GM12874 (cell line): ENCODE measurements at regions not wholly inside any gene's neighbourhood (a gene's known extent, or its start where the extent isn't known, plus 50 kb on each side); places are given as distances from the start of the nearest gene placed in this dataset.

Experiments
- TF ChIP-seq, protein P1 (sequence below): IDR thresholded peaks from 2 replicates; pipeline ENCODE4 v1.5.1; 2011; ENCODE audit warnings: low read depth, mild to moderate bottlenecking, control low read depth, low read length, moderate library complexity; ENCODE audit not compliant: insufficient read depth

DNA sequence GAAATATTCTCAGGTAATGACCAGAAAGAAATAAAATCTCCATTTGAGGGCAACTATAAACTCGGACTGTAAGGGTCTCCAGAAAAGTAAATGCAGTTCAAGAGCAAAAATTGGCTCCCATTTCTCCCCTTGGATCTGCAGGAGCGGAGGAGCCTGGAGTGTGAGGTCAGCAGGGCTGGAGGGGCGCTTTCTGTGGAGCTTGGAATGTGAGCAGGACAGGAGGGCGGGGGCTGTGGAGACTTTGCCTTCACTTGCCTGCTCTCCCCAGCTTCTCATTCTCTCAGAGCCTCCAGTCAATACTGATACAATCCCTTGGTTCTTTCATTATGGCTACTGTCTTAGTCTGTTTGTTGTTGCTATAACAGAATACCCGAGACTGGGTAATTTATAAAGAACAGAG, 162.8 kb upstream of the ANKH start:
- TF ChIP-seq, protein P1, sequence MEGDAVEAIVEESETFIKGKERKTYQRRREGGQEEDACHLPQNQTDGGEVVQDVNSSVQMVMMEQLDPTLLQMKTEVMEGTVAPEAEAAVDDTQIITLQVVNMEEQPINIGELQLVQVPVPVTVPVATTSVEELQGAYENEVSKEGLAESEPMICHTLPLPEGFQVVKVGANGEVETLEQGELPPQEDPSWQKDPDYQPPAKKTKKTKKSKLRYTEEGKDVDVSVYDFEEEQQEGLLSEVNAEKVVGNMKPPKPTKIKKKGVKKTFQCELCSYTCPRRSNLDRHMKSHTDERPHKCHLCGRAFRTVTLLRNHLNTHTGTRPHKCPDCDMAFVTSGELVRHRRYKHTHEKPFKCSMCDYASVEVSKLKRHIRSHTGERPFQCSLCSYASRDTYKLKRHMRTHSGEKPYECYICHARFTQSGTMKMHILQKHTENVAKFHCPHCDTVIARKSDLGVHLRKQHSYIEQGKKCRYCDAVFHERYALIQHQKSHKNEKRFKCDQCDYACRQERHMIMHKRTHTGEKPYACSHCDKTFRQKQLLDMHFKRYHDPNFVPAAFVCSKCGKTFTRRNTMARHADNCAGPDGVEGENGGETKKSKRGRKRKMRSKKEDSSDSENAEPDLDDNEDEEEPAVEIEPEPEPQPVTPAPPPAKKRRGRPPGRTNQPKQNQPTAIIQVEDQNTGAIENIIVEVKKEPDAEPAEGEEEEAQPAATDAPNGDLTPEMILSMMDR = no peak

DNA sequence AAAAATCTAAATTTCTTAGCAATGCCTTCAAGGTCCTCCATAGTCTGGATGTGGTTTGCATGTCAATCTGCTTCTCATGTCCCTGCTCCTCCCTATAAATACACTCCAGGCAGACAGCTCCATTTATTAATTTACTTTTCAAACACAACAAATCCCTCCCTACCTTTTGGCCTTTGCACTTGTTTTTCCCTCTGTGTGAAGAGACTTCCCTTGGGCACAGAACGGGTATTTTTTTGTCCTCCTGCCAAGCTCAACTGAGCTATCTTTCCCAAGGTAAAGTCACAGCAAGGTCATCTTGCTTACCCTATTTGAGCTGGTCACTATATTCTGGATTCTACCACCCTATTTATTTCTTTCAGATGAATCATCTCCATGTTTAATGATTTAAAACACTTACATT, 159.6 kb upstream of the ANKH start:
- TF ChIP-seq, protein P1 = no peak

DNA sequence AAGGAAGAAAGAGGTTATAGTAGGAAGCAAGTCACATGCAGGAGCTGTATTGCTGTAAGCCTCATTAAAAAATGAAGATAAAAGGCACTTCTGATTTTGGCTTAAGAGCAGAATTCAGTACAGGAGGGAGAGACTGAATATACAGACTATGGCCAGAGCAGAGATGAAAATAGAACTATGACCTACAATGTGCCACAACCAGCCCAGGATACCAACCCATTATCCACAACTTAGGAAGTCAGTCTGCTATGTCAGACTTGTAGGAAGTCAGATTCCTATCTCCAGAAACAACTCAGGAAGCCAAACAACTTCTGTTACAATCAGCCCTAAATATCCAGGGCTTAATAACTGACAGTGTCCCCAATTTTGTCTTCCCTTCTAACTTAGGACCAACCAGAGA, 156.2 kb upstream of the ANKH start:
- TF ChIP-seq, protein P1 = no peak

DNA sequence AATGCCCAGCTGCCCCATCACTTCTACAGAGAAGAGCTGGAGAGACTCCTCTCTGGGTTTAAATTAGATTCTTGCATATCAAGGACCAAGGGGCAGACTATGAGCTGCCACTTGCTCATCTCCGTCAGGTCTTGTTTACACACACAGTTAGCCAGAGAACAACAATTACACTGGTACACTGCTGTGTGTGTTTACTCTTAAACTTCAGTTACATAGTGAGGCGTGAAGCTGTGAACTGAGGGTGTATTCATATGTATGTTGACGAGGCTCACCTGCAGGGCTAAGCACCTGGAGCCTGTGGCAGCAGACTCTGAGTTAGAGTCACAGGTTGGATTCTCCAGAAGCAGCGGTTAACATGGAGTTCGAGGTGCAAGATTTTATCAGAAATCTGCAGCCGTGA, 155.4 kb upstream of the ANKH start:
- TF ChIP-seq, protein P1 = no peak

DNA sequence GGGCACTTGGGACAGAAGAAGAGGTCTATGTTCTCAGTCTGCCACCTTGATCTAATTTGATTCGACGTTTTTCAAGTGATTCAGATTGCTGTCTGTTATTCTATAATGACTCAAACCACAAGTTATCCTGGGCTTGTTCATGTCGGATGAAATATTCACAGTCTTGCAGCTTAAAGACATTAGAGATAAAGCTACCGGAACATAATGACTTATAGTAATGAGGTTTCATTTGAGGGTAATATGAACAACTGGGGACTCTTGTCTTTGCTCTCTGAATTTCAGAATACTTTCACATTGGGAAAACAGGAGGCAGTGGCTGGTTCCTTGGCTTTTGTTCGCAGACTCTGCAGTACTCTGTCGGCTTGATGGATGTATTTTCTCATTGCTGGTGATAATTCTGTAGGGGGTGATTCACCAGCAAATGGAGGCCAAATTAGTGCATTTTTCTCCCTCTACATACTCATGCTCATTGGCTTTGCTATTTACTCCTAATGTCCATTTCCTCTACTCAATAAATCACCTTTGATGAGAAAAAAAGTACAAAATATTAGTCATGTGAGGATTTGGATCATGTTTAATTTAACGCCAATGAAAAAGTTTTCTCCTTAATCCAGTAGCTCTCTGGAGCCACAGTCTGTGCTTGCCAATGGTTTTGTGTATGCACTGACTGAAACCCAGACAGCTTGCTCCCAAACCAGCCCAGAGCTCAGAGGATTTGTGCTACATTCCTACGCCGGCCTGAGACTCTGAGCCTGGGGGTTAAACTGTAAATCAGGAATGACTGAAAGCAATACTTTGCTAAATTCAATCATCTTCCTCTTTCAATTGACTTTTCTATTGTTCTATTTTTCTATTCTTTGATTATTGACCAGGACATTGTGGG, 154.7 kb upstream of the ANKH start:
- TF ChIP-seq, protein P1 = no peak

DNA sequence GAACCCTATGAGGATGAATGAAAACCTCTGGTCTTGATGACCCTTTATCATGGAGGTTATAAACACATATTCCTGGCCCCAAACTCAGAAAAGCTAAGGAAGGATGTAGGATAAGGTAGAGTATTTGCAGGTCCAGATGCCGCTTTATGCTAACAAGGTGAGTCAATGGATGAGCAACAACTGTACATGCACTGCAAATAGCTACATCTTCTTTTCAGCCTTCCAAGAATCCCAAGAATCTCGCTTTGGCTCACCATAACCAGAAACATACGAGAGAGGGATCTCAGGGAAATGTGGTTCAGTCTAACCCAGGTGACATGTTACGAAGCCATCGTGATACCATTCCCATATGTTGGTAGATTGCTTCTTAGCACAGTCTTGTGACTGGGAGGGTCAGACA, 152.3 kb upstream of the ANKH start:
- TF ChIP-seq, protein P1 = no peak

DNA sequence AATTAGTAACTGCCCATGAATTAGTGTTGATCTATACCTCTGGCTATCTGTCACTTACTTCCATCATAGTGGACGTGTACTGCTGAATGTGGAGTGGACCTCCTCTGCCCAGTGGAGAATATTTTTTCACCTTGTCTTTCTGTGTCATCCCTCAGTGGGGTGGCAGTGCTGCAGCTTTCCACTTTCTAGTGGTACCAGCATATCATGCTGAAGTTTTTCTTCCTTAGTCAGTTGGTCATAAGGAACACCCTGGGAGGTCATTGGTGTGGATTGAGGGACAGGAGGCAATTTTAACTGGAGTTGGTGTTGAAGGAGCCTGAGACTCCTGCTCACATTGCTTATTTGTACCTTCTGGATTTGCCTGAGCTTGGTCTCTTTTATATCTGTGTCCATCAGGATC, 151.7 kb upstream of the ANKH start:
- TF ChIP-seq, protein P1 = no peak
